Fibroblast of skin of right quadriceps (primary cell): ENCODE measurements at regions not wholly inside any gene's neighbourhood (a gene's known extent, or its start where the extent isn't known, plus 50 kb on each side); places are given as distances from the start of the nearest gene placed in this dataset.
A peak's percentile ranks its signal among the peaks of the same experiment; 100 is the strongest.

ENCODE experiments used
- DNase-seq: peaks from one replicate; pipeline ENCODE4 v3.0.0-alpha.2; 2013

- no peak for DNase-seq
Measured at GRCh38 chr9:118318770-118319431, 614.7 kb downstream of the TLR4 start.

DNA sequence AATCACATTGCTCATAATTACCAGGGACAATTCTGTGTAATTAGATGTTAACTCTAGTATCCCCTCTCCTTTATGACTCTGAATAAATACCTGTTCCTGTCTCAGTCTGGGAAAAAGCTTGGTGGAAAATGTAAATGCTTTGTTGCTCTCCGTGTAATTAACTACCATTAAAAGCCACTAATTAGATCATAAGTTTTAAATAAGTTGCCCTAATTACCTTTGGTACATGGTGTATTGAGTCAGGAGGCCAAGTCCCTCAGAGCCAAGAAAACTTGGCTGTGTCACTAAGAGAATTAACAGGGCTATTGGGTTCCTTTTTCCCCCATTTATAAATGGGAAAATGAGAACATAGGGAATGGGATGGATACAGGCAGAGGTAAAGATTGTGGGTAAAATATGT is 617.6 kb downstream of the TLR4 start:
- no peak for DNase-seq

- no peak for DNase-seq
Measured at GRCh38 chr9:118324706-118325105, 620.5 kb downstream of the TLR4 start.

GRCh38 chr9:118325757-118326156 is 621.6 kb downstream of the TLR4 start:
- no peak for DNase-seq

- no peak for DNase-seq
Measured at GRCh38 chr9:118326326-118326725, 622.1 kb downstream of the TLR4 start.

- no peak for DNase-seq
Measured at GRCh38 chr9:118330191-118330986, 626.2 kb downstream of the TLR4 start.

GRCh38 chr9:118331622-118332045 is 627.4 kb downstream of the TLR4 start:
- DNase-seq: peak; percentile 39

DNA sequence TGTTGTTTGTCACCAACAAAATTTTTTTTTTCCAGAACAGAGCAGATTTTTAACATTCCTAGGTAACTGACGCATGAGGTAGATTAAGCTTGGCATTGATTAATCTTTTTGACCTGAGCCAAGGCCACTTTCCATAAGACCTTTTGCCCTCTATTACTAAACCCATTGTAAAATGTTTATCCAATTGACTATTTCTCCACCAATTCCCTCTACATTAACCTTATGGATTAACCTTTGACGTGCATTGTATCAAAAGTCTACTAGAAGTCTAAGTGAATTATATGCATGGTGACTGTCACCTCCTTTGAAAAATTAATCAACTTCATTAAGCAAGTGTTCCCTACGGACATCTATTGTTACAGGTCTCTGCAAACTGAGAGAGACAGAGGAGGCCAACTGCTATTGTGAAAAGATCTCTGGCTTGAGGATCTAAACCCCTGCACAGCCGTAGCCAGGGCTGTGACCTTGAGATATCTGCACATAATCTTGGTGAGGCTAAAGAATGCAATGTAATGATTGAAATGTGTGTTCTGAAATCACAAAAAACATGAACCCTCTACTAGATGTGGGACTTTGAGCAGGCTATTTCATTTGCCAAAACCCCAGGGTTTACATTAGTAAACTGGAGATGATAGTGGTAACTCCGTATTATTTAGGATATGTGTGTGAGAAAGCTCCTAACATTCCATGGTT is 632.2 kb downstream of the TLR4 start:
- no peak for DNase-seq

DNA sequence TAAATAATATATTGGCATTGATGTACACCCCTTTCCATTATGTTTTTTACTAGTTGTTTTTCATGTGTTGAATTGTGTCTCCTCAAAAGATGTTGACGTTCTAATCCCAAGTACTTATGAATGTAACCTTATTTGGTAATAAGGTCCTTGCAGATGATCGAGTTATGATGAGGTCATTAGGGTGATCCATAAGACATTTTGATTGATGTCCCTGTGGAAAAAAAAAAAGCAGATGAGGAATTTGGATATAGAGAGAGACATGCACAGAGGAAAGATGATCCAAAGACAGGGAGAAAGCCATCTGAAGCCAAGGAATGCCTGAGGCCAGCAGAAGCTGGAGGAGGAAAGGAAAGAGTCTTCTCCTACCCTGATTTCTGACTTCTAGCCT is 632.7 kb downstream of the TLR4 start:
- DNase-seq: no peak

DNA sequence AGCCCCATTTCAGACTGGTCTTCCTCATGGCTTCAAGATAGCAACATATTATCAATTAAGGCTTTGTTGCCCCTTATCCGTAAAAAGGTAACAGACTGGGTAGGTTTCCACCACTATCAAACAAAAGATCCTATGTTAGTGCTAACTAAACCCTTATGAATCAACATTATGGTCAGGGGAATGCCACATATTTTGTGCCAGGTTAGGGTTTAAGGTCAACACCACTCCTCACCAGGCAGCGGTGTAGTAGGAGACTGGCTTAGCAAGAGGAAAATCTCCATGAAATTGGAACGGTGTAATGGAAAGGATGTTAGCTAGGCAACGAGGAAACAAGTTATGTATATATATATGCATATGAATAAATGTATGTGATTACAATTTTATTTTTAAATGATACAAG is 655.8 kb downstream of the TLR4 start:
- DNase-seq: no peak

GRCh38 chr9:118362123-118362522 is 657.9 kb downstream of the TLR4 start:
- peak; percentile 14 for DNase-seq

- peak; percentile 1 for DNase-seq
Measured at GRCh38 chr9:118362596-118362995, 658.4 kb downstream of the TLR4 start.

DNA sequence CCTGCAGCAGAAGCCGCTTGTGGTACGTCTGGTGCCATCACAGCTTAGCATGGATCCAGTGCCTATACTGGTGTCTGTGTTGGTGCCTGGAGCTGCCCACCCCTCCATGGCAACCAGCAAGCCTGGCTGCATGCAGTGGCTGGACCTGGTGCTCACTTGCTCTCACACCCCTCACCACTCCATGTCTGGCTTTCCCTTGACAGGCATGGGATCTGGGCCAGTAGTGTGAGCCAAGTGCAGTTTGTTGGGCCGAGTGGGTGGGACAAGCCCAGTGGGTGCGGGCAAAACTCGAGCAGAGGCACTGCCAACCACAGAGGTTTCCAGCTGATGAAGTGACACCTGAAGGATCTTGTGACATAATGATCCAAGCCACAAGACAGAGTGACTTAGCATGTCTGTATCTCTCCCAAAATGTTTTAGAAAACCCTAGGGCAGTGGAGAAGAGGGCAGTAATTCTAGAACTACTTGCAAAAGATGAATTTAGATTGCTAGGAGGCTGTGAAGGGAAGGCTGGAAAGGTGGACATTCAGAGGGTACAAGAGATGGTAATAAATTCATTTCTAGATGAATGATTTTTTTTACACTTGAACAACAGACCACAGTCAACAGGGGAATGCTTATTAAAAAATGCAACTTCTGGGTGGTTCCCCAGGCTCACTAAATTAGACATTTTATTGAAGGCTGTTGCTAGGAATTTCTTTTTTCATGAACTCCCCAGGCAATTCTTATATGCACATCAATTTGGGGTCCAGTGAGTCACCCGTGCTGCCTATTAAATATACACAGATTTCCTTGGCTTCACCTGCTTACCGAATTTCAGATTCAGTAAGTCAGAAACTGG is 660.3 kb downstream of the TLR4 start:
- no peak for DNase-seq

- DNase-seq: no peak
Measured at GRCh38 chr9:118366228-118366627, 662.0 kb downstream of the TLR4 start.

DNA sequence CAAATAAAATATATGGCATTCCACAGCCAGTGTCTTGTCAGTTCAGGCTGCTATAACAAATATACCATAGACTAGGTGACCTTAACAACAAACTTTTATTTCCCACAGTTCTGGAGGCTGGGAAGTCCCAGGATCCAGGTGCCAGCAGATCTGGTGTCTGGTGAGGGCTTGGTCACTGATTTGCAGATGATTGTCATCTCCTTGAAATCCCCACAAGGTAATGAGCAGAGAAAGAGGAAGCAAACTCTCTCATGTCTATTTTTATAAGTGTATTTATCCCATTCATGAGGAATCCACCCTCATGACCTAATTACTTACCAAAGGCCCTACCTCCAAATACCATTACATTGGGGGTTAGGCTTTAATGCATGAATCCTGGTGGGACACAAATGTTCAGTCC is 663.2 kb downstream of the TLR4 start:
- DNase-seq: no peak

DNA sequence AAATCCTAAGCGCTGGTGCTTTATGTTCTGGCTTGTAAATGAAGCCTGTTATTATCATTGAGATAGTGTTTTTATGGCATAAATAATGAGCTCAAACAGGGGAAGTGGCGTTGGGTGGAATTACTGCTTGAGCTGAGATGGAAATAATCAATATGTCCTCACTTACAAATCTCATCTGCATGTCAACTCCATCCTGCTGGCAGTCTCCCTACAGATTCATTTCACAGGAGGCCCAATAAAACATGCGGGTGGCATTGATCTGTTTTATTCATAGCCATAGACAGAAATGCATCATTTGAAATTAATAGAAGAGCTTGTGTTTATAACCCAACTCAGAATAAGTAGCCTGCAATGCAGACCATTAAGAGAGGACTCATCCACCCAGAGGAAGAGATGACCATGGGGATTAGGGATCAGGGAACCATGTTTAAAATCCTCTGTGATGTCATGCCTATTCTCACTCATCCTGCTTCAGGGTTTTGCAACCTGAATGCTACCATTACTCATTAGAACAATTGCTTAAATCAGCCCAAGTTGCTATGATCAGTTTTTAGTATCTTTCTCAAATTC is 680.4 kb downstream of the TLR4 start:
- DNase-seq: no peak

GRCh38 chr9:118395415-118395814 is 691.2 kb downstream of the TLR4 start:
- DNase-seq: no peak

GRCh38 chr9:118401546-118401945 is 697.3 kb downstream of the TLR4 start:
- no peak for DNase-seq

GRCh38 chr9:118414676-118415075 is 710.5 kb downstream of the TLR4 start:
- no peak for DNase-seq

DNA sequence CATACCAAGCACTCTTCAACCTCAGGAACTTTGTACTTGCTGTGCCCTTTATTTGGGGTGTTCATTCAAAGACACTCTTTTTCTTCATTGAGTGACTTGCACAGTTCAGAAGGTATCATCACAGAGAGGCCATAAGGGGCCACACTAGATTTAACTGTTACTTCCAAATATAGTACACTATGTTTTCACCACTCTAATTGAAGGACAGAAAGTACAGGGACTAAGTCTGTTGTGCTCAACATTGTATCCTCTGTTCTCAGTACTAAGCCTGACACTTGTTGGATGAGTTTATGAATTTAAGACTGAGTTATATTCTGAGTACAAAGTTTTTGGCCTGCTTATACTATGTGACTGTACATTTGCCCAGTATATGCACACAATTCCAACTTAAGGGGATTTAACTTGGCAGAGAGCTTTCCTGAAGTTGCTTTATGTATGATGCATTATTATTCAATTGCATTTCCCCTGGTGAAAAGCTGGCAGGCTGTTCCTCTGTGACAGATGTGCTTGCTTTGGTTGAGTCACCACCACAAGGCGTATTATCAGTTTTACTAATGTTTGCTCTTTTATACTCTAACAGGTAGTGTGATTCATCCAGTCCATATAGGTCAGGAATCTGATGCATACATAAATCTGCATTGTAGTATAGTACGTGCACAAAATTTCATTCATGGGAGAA is 714.8 kb downstream of the TLR4 start:
- no peak for DNase-seq

DNA sequence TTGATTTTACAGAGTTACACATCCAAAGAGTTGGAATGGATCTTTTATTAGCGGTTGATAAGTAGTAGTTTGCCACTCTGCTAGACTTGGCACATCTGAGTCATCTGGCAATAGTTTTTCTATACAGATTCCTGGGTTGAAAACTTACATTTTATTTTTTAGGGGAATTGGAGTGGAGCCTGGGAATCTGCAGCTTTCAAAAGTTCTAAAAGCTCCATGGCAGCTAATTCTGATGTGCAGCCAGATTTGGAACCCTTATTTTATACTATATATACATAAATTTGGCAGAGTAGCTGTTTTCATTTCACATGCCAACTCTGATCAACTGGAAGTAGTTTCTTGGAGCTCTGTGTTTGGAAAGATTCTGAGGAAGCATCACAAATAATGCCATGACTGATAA is 715.5 kb downstream of the TLR4 start:
- no peak for DNase-seq

DNA sequence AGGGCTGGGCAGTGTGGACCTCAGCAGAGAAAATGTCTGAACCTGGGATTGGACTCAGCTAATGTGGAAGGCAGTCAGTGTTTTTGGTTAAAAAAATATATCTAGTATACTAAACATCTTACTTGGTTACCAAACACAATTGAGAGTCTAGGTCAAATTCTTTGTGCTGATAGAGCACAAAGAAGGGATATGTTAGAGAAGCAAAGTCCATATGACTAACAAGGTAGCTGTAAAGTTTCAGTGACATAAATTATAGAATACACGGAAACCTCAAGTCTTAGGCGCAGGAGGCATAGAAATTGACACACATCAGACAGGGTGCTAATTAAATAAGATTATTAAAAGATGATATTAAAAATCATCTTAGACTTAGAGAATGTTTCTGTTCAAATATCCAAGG is 718.3 kb downstream of the TLR4 start:
- no peak for DNase-seq
